Mammary epithelial cell (primary cell): ENCODE measurements at regions not wholly inside any gene's neighbourhood (a gene's known extent, or its start where the extent isn't known, plus 50 kb on each side); places are given as distances from the start of the nearest gene placed in this dataset.

ENCODE experiments used
- CTCF ChIP-seq, 2 donors: IDR thresholded peaks in 1 of 2; conservative IDR thresholded peaks in 1 of 2; 2 replicates each; pipeline ENCODE4 v1.5.1; 2011 to 2012; ENCODE audit warnings: inconsistent platforms in 2 of 2, low read length in 2 of 2, mild to moderate bottlenecking in 2 of 2, control low read depth in 1 of 2, low read depth in 1 of 2; ENCODE audit not compliant: insufficient read depth in 1 of 2; ENCODE audit errors: extremely low read depth in 1 of 2
- EZH2 ChIP-seq: IDR thresholded peaks from 2 replicates; pipeline ENCODE4 v1.6.1; 2012; ENCODE audit warnings: low read length, inconsistent platforms, borderline replicate concordance

- TF ChIP-seq CTCF (conservative IDR thresholded peaks at IDR 0.05 in 1 of 2, IDR thresholded peaks at IDR 0.05 in 1 of 2; ENCODE audit: extremely low read depth in 1 of 2, insufficient read depth in 1 of 2, low read depth in 1 of 2, low read length in 2 of 2) (no peak), EZH2 (no peak)
Measured at GRCh38 chr14:101194373-101195308, 291.1 kb upstream of the RTL1 start.
